Thyroid gland (tissue), 4 donors: ENCODE measurements at regions not wholly inside any gene's neighbourhood (a gene's known extent, or its start where the extent isn't known, plus 50 kb on each side); places are given as distances from the start of the nearest gene placed in this dataset.

Experiments
- CTCF ChIP-seq, 6 experiments: fragments of 200-600 bp in 3 of 6; fragments of 450-650 bp in 3 of 6; sonication (generic) in 3 of 6; IDR thresholded peaks; one replicate each; pipeline ENCODE4 v1.5.1; 2016 to 2019; ENCODE audit warnings: antibody characterized with exemption in 6 of 6, mild to moderate bottlenecking in 2 of 6, inconsistent platforms in 1 of 6, moderate library complexity in 1 of 6
- POLR2A ChIP-seq, 2 donors: fragments of 450-650 bp; IDR thresholded peaks; one replicate each; pipeline ENCODE4 v1.6.1; 2017; ENCODE audit warnings: antibody characterized with exemption in 2 of 2, mild to moderate bottlenecking in 2 of 2, moderate library complexity in 1 of 2

GRCh38 chr2:89849731-89850130 lies 1158.3 kb downstream of the RPIA start:
- no peak for TF ChIP-seq POLR2A (IDR thresholded peaks at IDR 0.05)
- no peak for TF ChIP-seq CTCF (IDR thresholded peaks at IDR 0.05)
